Liver (tissue), 8 donors: ENCODE measurements at regions not wholly inside any gene's neighbourhood (a gene's known extent, or its start where the extent isn't known, plus 50 kb on each side); places are given as distances from the start of the nearest gene placed in this dataset.

Source experiments
- DNase-seq: peaks from one replicate; pipeline ENCODE4 v3.0.0-alpha.2; 2017; ENCODE audit warnings: low spot score
- H3K27ac ChIP-seq, 2 donors: one replicate each; pipeline ENCODE4 v1.7.0; 2013; ENCODE audit warnings: inconsistent platforms in 2 of 2, low read length in 2 of 2, control low read depth in 1 of 2, low read depth in 1 of 2, mild to moderate bottlenecking in 1 of 2
- H3K27me3 ChIP-seq, 4 donors: one replicate each; pipeline versions ENCODE4 v1.6.1 to v1.7.0; 2013; ENCODE audit warnings: low read length in 3 of 4, inconsistent platforms in 1 of 4, mild to moderate bottlenecking in 1 of 4, moderate library complexity in 1 of 4; ENCODE audit not compliant: control insufficient read depth in 4 of 4, insufficient read depth in 4 of 4
- H3K36me3 ChIP-seq, 4 donors: one replicate each; pipeline versions ENCODE4 v1.6.1 to v1.7.0; 2013; ENCODE audit warnings: low read length in 3 of 4, mild to moderate bottlenecking in 3 of 4, low read depth in 1 of 4, moderate library complexity in 1 of 4; ENCODE audit not compliant: control insufficient read depth in 4 of 4, insufficient read depth in 3 of 4
- H3K4me1 ChIP-seq, 4 donors: one replicate each; pipeline versions ENCODE4 v1.6.1 to v1.7.0; 2013; ENCODE audit warnings: low read length in 3 of 4, mild to moderate bottlenecking in 3 of 4, moderate library complexity in 1 of 4; ENCODE audit not compliant: control insufficient read depth in 4 of 4, insufficient read depth in 4 of 4
- H3K4me3 ChIP-seq, 3 donors: one replicate each; pipeline versions ENCODE4 v1.6.1 to v1.7.0; 2013; ENCODE audit warnings: low read length in 3 of 3, control low read depth in 1 of 3, low read depth in 1 of 3, mild to moderate bottlenecking in 1 of 3
- H3K9ac ChIP-seq, 2 donors: one replicate each; pipeline ENCODE4 v1.7.0; 2013; ENCODE audit warnings: low read length in 2 of 2, mild to moderate bottlenecking in 2 of 2, moderate library complexity in 2 of 2, control low read depth in 1 of 2, low read depth in 1 of 2
- H3K9me3 ChIP-seq, 4 donors: one replicate each; pipeline versions ENCODE4 v1.6.1 to v1.7.0; 2013; ENCODE audit warnings: low read length in 3 of 4; ENCODE audit not compliant: control insufficient read depth in 4 of 4
- ATF3 ChIP-seq: IDR thresholded peaks from 2 replicates; pipeline ENCODE4 v1.6.1; 2016; ENCODE audit warnings: antibody characterized with exemption
- EGR1 ChIP-seq, 2 donors: IDR thresholded peaks; 2 replicates each; pipeline ENCODE4 v1.6.1; 2016 to 2018; ENCODE audit warnings: antibody characterized with exemption in 2 of 2, low read depth in 2 of 2
- FOXA1 ChIP-seq: IDR thresholded peaks from 2 replicates; pipeline ENCODE4 v1.6.1; 2016; ENCODE audit warnings: antibody characterized with exemption
- FOXA2 ChIP-seq: IDR thresholded peaks from 2 replicates; pipeline ENCODE4 v1.6.1; 2016; ENCODE audit warnings: antibody characterized with exemption
- GABPA ChIP-seq, 2 donors: IDR thresholded peaks in 1 of 2; conservative IDR thresholded peaks in 1 of 2; 2 replicates each; pipeline ENCODE4 v1.6.1; 2016; ENCODE audit warnings: antibody characterized with exemption in 2 of 2, mild to moderate bottlenecking in 1 of 2, moderate library complexity in 1 of 2
- HNF4A ChIP-seq, 2 donors: conservative IDR thresholded peaks; 2 replicates each; pipeline ENCODE4 v1.6.1; 2016; ENCODE audit warnings: antibody characterized with exemption in 2 of 2, mild to moderate bottlenecking in 2 of 2
- HNF4G ChIP-seq: IDR thresholded peaks from 2 replicates; pipeline ENCODE4 v1.6.1; 2016; ENCODE audit warnings: antibody characterized with exemption
- JUND ChIP-seq, 2 donors: IDR thresholded peaks; 2 replicates each; pipeline ENCODE4 v1.6.1; 2016; ENCODE audit warnings: antibody characterized with exemption in 2 of 2
- NR2F2 ChIP-seq: IDR thresholded peaks from 2 replicates; pipeline ENCODE4 v1.6.1; 2016; ENCODE audit warnings: antibody characterized with exemption
- RAD21 ChIP-seq, 2 donors: IDR thresholded peaks; 2 replicates each; pipeline ENCODE4 v1.6.1; 2016; ENCODE audit warnings: antibody characterized with exemption in 2 of 2, mild to moderate bottlenecking in 2 of 2
- REST ChIP-seq: IDR thresholded peaks from 2 replicates; pipeline ENCODE4 v1.6.1; 2016; ENCODE audit warnings: antibody characterized with exemption, mild to moderate bottlenecking
- RXRA ChIP-seq, 2 donors: IDR thresholded peaks; 2 replicates each; pipeline ENCODE4 v1.6.1; 2017 to 2018; ENCODE audit warnings: antibody characterized with exemption in 2 of 2, mild to moderate bottlenecking in 1 of 2
- SP1 ChIP-seq: IDR thresholded peaks from 2 replicates; pipeline ENCODE4 v1.6.1; 2018; ENCODE audit warnings: antibody characterized with exemption, mild to moderate bottlenecking
- TAF1 ChIP-seq: conservative IDR thresholded peaks from 2 replicates; pipeline ENCODE4 v1.6.1; 2016; ENCODE audit warnings: antibody characterized with exemption, mild to moderate bottlenecking
- YY1 ChIP-seq: IDR thresholded peaks from 2 replicates; pipeline ENCODE4 v1.6.1; 2016; ENCODE audit warnings: antibody characterized with exemption, mild to moderate bottlenecking
- ZBTB33 ChIP-seq: IDR thresholded peaks from 2 replicates; pipeline ENCODE4 v1.6.1; 2016; ENCODE audit warnings: antibody characterized with exemption
- WGBS: extraction: QIAGEN DNeasy Blood & Tissue Kit; methylation state at CpG from one replicate; pipeline ENCODE4 v1.1.7; 2013; 5-methylcytosine and 5-hydroxymethylcytosine counted together
- TF ChIP-seq, protein P1 (sequence below): IDR thresholded peaks from 2 replicates; pipeline ENCODE4 v1.6.1; 2016; ENCODE audit warnings: antibody characterized with exemption
- TF ChIP-seq, protein P2 (sequence below): fragments of 150-350 bp; IDR thresholded peaks from 2 replicates; pipeline ENCODE4 v1.5.1; 2017; ENCODE audit warnings: improper control_type of control experiment, low read depth, low read length; ENCODE audit not compliant: missing input control
- donor health status: healthy.
- donor health status: healthy.
- donor health status: healthy.
- donor health status: healthy.
- donor health status: healthy.

GRCh38 chr3:64961301-64961700, 273.5 kb upstream of the ADAMTS9 start:
- Histone ChIP-seq H3K9me3 (no peaks in the 10 kb centered on the region), H3K9ac (no peak overlapping the region), H3K36me3 (no peaks in the 10 kb centered on the region), H3K4me3 (no peak overlapping the region), H3K4me1 (no peaks in the 10 kb centered on the region), H3K27ac (no peak overlapping the region), H3K27me3 (no peaks in the 10 kb centered on the region)
- TF ChIP-seq HNF4A (conservative IDR thresholded peaks at IDR 0.05) (no peak), FOXA1 (no peak), SP1 (no peak), REST (no peak), FOXA2 (no peak), GABPA (IDR thresholded peaks at IDR 0.05 in 1 of 2, conservative IDR thresholded peaks at IDR 0.05 in 1 of 2) (no peak), EGR1 (IDR thresholded peaks at IDR 0.05; ENCODE audit: low read depth in 2 of 2) (no peak), ZBTB33 (no peak), HNF4G (no peak), RXRA (IDR thresholded peaks at IDR 0.05) (no peak), YY1 (no peak), RAD21 (IDR thresholded peaks at IDR 0.05) (no peak), JUND (IDR thresholded peaks at IDR 0.05) (no peak)
- TF ChIP-seq, protein P1, sequence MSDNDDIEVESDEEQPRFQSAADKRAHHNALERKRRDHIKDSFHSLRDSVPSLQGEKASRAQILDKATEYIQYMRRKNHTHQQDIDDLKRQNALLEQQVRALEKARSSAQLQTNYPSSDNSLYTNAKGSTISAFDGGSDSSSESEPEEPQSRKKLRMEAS, result no peak
- TF ChIP-seq, protein P2, sequence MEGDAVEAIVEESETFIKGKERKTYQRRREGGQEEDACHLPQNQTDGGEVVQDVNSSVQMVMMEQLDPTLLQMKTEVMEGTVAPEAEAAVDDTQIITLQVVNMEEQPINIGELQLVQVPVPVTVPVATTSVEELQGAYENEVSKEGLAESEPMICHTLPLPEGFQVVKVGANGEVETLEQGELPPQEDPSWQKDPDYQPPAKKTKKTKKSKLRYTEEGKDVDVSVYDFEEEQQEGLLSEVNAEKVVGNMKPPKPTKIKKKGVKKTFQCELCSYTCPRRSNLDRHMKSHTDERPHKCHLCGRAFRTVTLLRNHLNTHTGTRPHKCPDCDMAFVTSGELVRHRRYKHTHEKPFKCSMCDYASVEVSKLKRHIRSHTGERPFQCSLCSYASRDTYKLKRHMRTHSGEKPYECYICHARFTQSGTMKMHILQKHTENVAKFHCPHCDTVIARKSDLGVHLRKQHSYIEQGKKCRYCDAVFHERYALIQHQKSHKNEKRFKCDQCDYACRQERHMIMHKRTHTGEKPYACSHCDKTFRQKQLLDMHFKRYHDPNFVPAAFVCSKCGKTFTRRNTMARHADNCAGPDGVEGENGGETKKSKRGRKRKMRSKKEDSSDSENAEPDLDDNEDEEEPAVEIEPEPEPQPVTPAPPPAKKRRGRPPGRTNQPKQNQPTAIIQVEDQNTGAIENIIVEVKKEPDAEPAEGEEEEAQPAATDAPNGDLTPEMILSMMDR, result no peak
- DNase-seq, result no peak

GRCh38 chr3:64958199-64958843, 270.5 kb upstream of the ADAMTS9 start:
- H3K9me3 ChIP-seq, result no peaks in the 10 kb centered on the region
- H3K9ac ChIP-seq, result no peak overlapping the region
- H3K36me3 ChIP-seq, result no peaks in the 10 kb centered on the region
- 81% methylated on average over 3 of the region's 3 CpGs for WGBS
- H3K27ac ChIP-seq, result no peak overlapping the region
- no peaks in the 10 kb centered on the region for H3K27me3 ChIP-seq
- H3K4me1 ChIP-seq, result no peaks in the 10 kb centered on the region
- DNase-seq, result no peak
- no peak overlapping the region for H3K4me3 ChIP-seq
- TF ChIP-seq RAD21 (IDR thresholded peaks at IDR 0.05) (no peak), TAF1 (no peak), YY1 (no peak), HNF4G (no peak), ZBTB33 (no peak), FOXA2 (no peak), JUND (IDR thresholded peaks at IDR 0.05) (no peak), FOXA1 (no peak), RXRA (IDR thresholded peaks at IDR 0.05) (no peak), SP1 (no peak), HNF4A (conservative IDR thresholded peaks at IDR 0.05) (no peak), ATF3 (no peak), NR2F2 (no peak), EGR1 (IDR thresholded peaks at IDR 0.05; ENCODE audit: low read depth in 2 of 2) (no peak), GABPA (IDR thresholded peaks at IDR 0.05 in 1 of 2, conservative IDR thresholded peaks at IDR 0.05 in 1 of 2) (no peak)
- TF ChIP-seq, protein P1, result no peak
- TF ChIP-seq, protein P2, result no peak
